Sigmoid colon (tissue), 6 donors: ENCODE measurements at regions not wholly inside any gene's neighbourhood (a gene's known extent, or its start where the extent isn't known, plus 50 kb on each side); places are given as distances from the start of the nearest gene placed in this dataset.

Experiments
- DNase-seq: peaks from one replicate; pipeline ENCODE4 v3.0.0-alpha.2; 2019
- H3K27ac ChIP-seq, 4 donors: fragments of 200-600 bp; sonication (generic); one replicate each; pipeline ENCODE4 v1.5.1; 2016 to 2019; ENCODE audit warnings: mild to moderate bottlenecking in 1 of 4
- H3K27me3 ChIP-seq, 3 donors: fragments of 200-600 bp; sonication (generic); one replicate each; pipeline ENCODE4 v1.5.1; 2019; ENCODE audit warnings: mild to moderate bottlenecking in 1 of 3
- H3K36me3 ChIP-seq, 4 donors: fragments of 200-600 bp; sonication (generic); one replicate each; pipeline ENCODE4 v1.5.1; 2016 to 2019
- H3K4me1 ChIP-seq, 4 donors: fragments of 200-600 bp; sonication (generic); one replicate each; pipeline ENCODE4 v1.5.1; 2017 to 2019
- H3K4me3 ChIP-seq, 4 donors: fragments of 200-600 bp; sonication (generic); one replicate each; pipeline ENCODE4 v1.5.1; 2017 to 2019; ENCODE audit warnings: mild to moderate bottlenecking in 2 of 4, moderate library complexity in 1 of 4
- H3K9me3 ChIP-seq, 4 donors: fragments of 200-600 bp in 3 of 4; sonication (generic) in 3 of 4; one replicate each; pipeline versions ENCODE4 v1.5.1 to v1.6.1; 2013 to 2019
- EP300 ChIP-seq, 4 donors: sonication (generic); formaldehyde crosslinking; IDR thresholded peaks; one replicate each; pipeline ENCODE4 v1.6.1; 2017; ENCODE audit warnings: antibody characterized with exemption in 4 of 4
- POLR2A ChIP-seq, 2 donors: fragments of 450-650 bp; IDR thresholded peaks; one replicate each; pipeline ENCODE4 v1.6.1; 2016; ENCODE audit warnings: antibody characterized with exemption in 2 of 2, mild to moderate bottlenecking in 2 of 2, moderate library complexity in 2 of 2
- POLR2AphosphoS5 ChIP-seq, 4 donors: sonication (generic); formaldehyde crosslinking; IDR thresholded peaks; one replicate each; pipeline ENCODE4 v1.6.1; 2017; ENCODE audit warnings: antibody characterized with exemption in 4 of 4
- WGBS, 2 donors: extraction: QIAGEN DNeasy Blood & Tissue Kit; methylation state at CpG; one replicate each; pipeline ENCODE4 v1.1.7; 2013; 5-methylcytosine and 5-hydroxymethylcytosine counted together
- intact Hi-C: fragments of 100-400 bp; cut with DNase I; formaldehyde crosslinking; loops from one replicate; pipeline ENCODE4 v1.15.1; 2023
- TF ChIP-seq, protein P1 (sequence below), 4 experiments: fragments of 450-650 bp in 3 of 4; fragments of 200-600 bp in 1 of 4; IDR thresholded peaks; one replicate each; pipeline ENCODE4 v1.5.1; 2016 to 2019; ENCODE audit warnings: antibody characterized with exemption in 4 of 4, mild to moderate bottlenecking in 3 of 4, moderate library complexity in 2 of 4
- donor health status: healthy with polysubstance abuse.
- donor health status: healthy.

DNA sequence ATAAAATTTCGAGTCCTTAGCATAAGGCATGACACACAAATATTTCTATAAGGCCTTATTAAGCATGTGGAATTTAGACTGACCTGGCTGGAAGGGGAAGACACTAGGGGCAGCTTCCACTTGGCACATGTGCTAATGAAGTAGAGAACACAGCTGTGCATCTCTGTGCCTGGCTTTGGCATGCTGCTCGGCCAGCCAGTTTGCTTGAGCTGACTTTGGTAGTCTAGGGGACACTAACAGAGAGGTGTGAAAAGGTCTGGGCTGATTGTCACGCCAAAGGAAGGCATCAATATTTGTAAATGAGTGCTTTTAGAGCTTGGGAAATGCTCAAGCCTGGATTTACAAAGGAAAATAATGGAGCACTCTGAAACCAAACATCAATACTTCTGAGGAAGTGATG lies 723.7 kb downstream of the PRELID2 start:
- DNase-seq = no peak
- TF ChIP-seq, protein P1, sequence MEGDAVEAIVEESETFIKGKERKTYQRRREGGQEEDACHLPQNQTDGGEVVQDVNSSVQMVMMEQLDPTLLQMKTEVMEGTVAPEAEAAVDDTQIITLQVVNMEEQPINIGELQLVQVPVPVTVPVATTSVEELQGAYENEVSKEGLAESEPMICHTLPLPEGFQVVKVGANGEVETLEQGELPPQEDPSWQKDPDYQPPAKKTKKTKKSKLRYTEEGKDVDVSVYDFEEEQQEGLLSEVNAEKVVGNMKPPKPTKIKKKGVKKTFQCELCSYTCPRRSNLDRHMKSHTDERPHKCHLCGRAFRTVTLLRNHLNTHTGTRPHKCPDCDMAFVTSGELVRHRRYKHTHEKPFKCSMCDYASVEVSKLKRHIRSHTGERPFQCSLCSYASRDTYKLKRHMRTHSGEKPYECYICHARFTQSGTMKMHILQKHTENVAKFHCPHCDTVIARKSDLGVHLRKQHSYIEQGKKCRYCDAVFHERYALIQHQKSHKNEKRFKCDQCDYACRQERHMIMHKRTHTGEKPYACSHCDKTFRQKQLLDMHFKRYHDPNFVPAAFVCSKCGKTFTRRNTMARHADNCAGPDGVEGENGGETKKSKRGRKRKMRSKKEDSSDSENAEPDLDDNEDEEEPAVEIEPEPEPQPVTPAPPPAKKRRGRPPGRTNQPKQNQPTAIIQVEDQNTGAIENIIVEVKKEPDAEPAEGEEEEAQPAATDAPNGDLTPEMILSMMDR (IDR thresholded peaks at IDR 0.05) = no peak
- TF ChIP-seq POLR2AphosphoS5 (IDR thresholded peaks at IDR 0.05) = no peak
- TF ChIP-seq EP300 (IDR thresholded peaks at IDR 0.05) = no peak
- no peak for TF ChIP-seq POLR2A (IDR thresholded peaks at IDR 0.05)

DNA sequence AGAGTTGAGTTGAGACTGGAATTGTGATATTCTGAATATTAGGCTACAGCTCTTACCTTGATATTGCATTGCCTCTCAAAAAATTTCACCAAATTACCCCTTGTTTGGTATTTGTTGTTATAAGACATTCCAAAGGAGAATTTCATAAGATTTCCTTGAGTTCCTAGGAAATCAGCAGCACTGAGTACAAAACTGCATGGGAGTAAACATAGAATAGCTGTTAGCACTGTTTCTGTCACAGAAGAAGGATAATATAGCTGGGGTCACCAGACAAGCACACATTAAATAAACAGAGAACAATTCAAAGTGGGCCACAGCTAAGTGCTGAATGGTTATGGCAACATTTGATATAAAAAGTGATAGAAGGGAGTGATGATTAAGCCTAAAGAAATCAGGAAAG lies 724.3 kb downstream of the PRELID2 start:
- TF ChIP-seq, protein P1 (IDR thresholded peaks at IDR 0.05) = no peak
- TF ChIP-seq POLR2A (IDR thresholded peaks at IDR 0.05) (no peak), EP300 (IDR thresholded peaks at IDR 0.05) (no peak), POLR2AphosphoS5 (IDR thresholded peaks at IDR 0.05) (no peak)
- intact Hi-C loops = no loop called here
- H3K27ac ChIP-seq = no peak overlapping the region

More for the DNA sequence above, 723.7 kb downstream of the PRELID2 start:
- intact Hi-C loops = no loop called here
- Histone ChIP-seq H3K9me3 (no peaks in the 10 kb centered on the region), H3K27me3 (no peaks in the 10 kb centered on the region), H3K36me3 (no peaks in the 10 kb centered on the region), H3K4me1 (no peaks in the 10 kb centered on the region), H3K27ac (no peak overlapping the region), H3K4me3 (no peak overlapping the region)
- 58 to 63% methylated on average over 3 of the region's 3 CpGs for WGBS, 2 donors

DNA sequence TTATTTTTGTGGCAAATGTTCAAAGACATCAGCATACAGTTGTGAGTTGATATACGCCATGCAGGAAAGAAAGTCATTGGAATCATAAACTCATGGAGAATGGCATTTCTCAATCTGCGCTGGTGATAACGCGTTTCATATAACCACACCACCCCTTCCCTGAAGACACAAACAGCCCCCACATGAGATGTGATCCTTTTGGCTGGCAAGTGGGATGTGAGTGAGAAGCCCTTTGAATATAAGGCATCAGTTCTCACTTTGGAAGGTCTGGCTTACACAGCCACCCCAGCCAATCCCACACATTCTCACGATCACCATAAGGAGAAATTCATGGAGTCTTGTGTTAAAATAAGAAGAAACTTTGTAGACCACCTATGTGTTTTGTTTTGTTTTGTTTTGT lies 725.0 kb downstream of the PRELID2 start:
- WGBS, 2 donors = 93% methylated on average over 5 of the region's 5 CpGs
- Histone ChIP-seq H3K4me1 (no peaks in the 10 kb centered on the region), H3K36me3 (no peaks in the 10 kb centered on the region), H3K27ac (no peak overlapping the region), H3K9me3 (no peaks in the 10 kb centered on the region), H3K27me3 (no peaks in the 10 kb centered on the region), H3K4me3 (no peak overlapping the region)
- DNase-seq = no peak
- intact Hi-C loops = no loop called here
- TF ChIP-seq EP300 (IDR thresholded peaks at IDR 0.05) (no peak), POLR2AphosphoS5 (IDR thresholded peaks at IDR 0.05) (no peak), POLR2A (IDR thresholded peaks at IDR 0.05) (no peak)
- TF ChIP-seq, protein P1 (IDR thresholded peaks at IDR 0.05) = no peak

More for the DNA sequence above, 724.3 kb downstream of the PRELID2 start:
- H3K9me3 ChIP-seq = no peaks in the 10 kb centered on the region
- no peaks in the 10 kb centered on the region for H3K27me3 ChIP-seq
- DNase-seq = no peak
- no peaks in the 10 kb centered on the region for H3K4me1 ChIP-seq
- no peaks in the 10 kb centered on the region for H3K36me3 ChIP-seq
- H3K4me3 ChIP-seq = no peak overlapping the region

DNA sequence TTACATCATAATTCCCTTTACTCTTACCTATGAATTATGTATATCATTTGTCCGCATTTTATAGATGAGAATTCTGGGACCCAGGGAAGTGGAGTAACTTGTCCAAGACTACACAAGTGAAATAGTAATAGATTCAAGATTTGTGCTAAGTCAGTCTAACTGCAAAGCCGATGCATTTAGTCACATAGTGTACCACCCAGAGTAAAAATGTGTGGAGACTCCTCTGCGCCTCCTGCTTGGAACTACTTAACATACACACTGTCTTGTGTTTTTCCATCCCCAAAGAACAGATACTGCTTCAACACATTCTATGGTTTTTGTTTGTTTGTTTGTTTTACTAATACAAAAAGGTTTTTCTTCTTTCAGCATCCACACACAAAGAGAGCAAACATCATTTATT lies 729.8 kb downstream of the PRELID2 start:
- no peak for TF ChIP-seq EP300 (IDR thresholded peaks at IDR 0.05)
- TF ChIP-seq, protein P1 (IDR thresholded peaks at IDR 0.05) = no peak
- no peak for TF ChIP-seq POLR2AphosphoS5 (IDR thresholded peaks at IDR 0.05)
- no peak for TF ChIP-seq POLR2A (IDR thresholded peaks at IDR 0.05)
- no peak for DNase-seq
- intact Hi-C loops = no loop called here
- no peaks in the 10 kb centered on the region for H3K4me1 ChIP-seq
- no peaks in the 10 kb centered on the region for H3K27me3 ChIP-seq
- no peaks in the 10 kb centered on the region for H3K9me3 ChIP-seq
- no peaks in the 10 kb centered on the region for H3K36me3 ChIP-seq
- no peak overlapping the region for H3K4me3 ChIP-seq
- 96% methylated on average over 3 of the region's 3 CpGs for WGBS, 2 donors
- no peak overlapping the region for H3K27ac ChIP-seq

DNA sequence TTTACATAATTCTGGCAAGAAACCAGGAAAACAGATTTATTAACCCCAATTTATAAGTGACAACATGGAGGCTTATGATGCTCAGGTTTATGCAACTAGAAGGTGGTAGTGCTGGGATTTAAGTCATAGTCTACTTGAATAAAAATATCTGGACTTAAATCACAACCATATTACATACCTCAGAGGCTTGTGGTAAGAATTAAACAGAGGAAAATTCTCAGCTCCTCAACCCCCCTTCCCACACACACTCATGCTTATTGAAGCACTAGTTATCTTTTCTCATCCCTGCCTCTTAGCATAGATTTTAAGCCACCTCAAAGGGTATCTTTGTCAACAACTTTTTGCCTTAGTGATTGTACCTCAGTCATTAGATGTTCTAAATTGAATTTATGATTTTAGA lies 731.0 kb downstream of the PRELID2 start:
- no peaks in the 10 kb centered on the region for H3K36me3 ChIP-seq
- no peak for DNase-seq
- TF ChIP-seq EP300 (IDR thresholded peaks at IDR 0.05) = no peak
- TF ChIP-seq POLR2A (IDR thresholded peaks at IDR 0.05) = no peak
- no peak for TF ChIP-seq POLR2AphosphoS5 (IDR thresholded peaks at IDR 0.05)
- TF ChIP-seq, protein P1 (IDR thresholded peaks at IDR 0.05) = no peak
- no peaks in the 10 kb centered on the region for H3K27me3 ChIP-seq
- no peaks in the 10 kb centered on the region for H3K9me3 ChIP-seq
- intact Hi-C loops = no loop called here
- no peaks in the 10 kb centered on the region for H3K4me1 ChIP-seq
- H3K27ac ChIP-seq = no peak overlapping the region
- no peak overlapping the region for H3K4me3 ChIP-seq
